ENCODE measurements at regions not wholly inside any gene's neighbourhood (a gene's known extent, or its start where the extent isn't known, plus 50 kb on each side); places are given as distances from the start of the nearest gene placed in this dataset.

- H3K9me3 ChIP-seq (ENCODE audit: control insufficient read depth, low read length, poor library complexity, severe bottlenecking), result no peaks in the 10 kb centered on the region
- Mint-ChIP-seq H3K4me1 (no peaks in the 10 kb centered on the region), H3K36me3 (ENCODE audit: low read depth) (no peaks in the 10 kb centered on the region), H3K27me3 (no peaks in the 10 kb centered on the region), H3K4me3 (no peak overlapping the region), H3K27ac (no peak overlapping the region)
- ATAC-seq (no peak), DNase-seq (no peak)
Measured at GRCh38 chr4:147365396-147365795, 115.5 kb upstream of the EDNRA start.

GRCh38 chr4:147366164-147366563 is 114.7 kb upstream of the EDNRA start:
- Mint-ChIP-seq H3K27me3 (no peaks in the 10 kb centered on the region), H3K4me3 (no peak overlapping the region), H3K36me3 (ENCODE audit: low read depth) (no peaks in the 10 kb centered on the region), H3K27ac (no peak overlapping the region), H3K4me1 (no peaks in the 10 kb centered on the region)
- no peaks in the 10 kb centered on the region for H3K9me3 ChIP-seq (ENCODE audit: control insufficient read depth, low read length, poor library complexity, severe bottlenecking)
- DNase-seq (no peak), ATAC-seq (no peak)

- DNase-seq (no peak), ATAC-seq (no peak)
- Mint-ChIP-seq H3K4me1 (no peaks in the 10 kb centered on the region), H3K27ac (no peak overlapping the region), H3K36me3 (ENCODE audit: low read depth) (no peaks in the 10 kb centered on the region), H3K4me3 (no peak overlapping the region), H3K27me3 (no peaks in the 10 kb centered on the region)
- no peaks in the 10 kb centered on the region for H3K9me3 ChIP-seq (ENCODE audit: control insufficient read depth, low read length, poor library complexity, severe bottlenecking)
Measured at GRCh38 chr4:147367891-147368290, 113.0 kb upstream of the EDNRA start.

GRCh38 chr4:147368948-147369347 is 111.9 kb upstream of the EDNRA start:
- H3K4me3 Mint-ChIP-seq, result no peak overlapping the region
- no peaks in the 10 kb centered on the region for H3K9me3 ChIP-seq (ENCODE audit: control insufficient read depth, low read length, poor library complexity, severe bottlenecking)
- no peak overlapping the region for H3K27ac Mint-ChIP-seq
- H3K27me3 Mint-ChIP-seq, result no peaks in the 10 kb centered on the region
- ATAC-seq (no peak), DNase-seq (no peak)
- H3K36me3 Mint-ChIP-seq (ENCODE audit: low read depth), result no peaks in the 10 kb centered on the region
- H3K4me1 Mint-ChIP-seq, result no peaks in the 10 kb centered on the region

- H3K9me3 ChIP-seq (ENCODE audit: control insufficient read depth, low read length, poor library complexity, severe bottlenecking), result no peaks in the 10 kb centered on the region
- DNase-seq (no peak), ATAC-seq (no peak)
- Mint-ChIP-seq H3K36me3 (ENCODE audit: low read depth) (no peaks in the 10 kb centered on the region), H3K27ac (no peak overlapping the region), H3K4me1 (no peaks in the 10 kb centered on the region), H3K27me3 (no peaks in the 10 kb centered on the region), H3K4me3 (no peak overlapping the region)
Measured at GRCh38 chr4:147370473-147370872, 110.4 kb upstream of the EDNRA start.

- H3K9me3 ChIP-seq (ENCODE audit: control insufficient read depth, low read length, poor library complexity, severe bottlenecking), result no peaks in the 10 kb centered on the region
- H3K4me3 Mint-ChIP-seq, result no peak overlapping the region
- H3K27me3 Mint-ChIP-seq, result no peaks in the 10 kb centered on the region
Measured at GRCh38 chr4:147370881-147371280, 110.0 kb upstream of the EDNRA start.

GRCh38 chr4:147371661-147372060 is 109.2 kb upstream of the EDNRA start:
- Mint-ChIP-seq H3K36me3 (ENCODE audit: low read depth) (no peaks in the 10 kb centered on the region), H3K27ac (no peak overlapping the region), H3K27me3 (no peaks in the 10 kb centered on the region), H3K4me1 (no peaks in the 10 kb centered on the region), H3K4me3 (no peak overlapping the region)
- H3K9me3 ChIP-seq (ENCODE audit: control insufficient read depth, low read length, poor library complexity, severe bottlenecking), result no peaks in the 10 kb centered on the region
- DNase-seq (no peak), ATAC-seq (no peak)

More at GRCh38 chr4:147370881-147371280, 110.0 kb upstream of the EDNRA start:
- ATAC-seq (no peak), DNase-seq (no peak)
- no peak overlapping the region for H3K27ac Mint-ChIP-seq
- no peaks in the 10 kb centered on the region for H3K36me3 Mint-ChIP-seq (ENCODE audit: low read depth)
- no peaks in the 10 kb centered on the region for H3K4me1 Mint-ChIP-seq

- no peaks in the 10 kb centered on the region for H3K9me3 ChIP-seq (ENCODE audit: control insufficient read depth, low read length, poor library complexity, severe bottlenecking)
- no peak overlapping the region for H3K27ac Mint-ChIP-seq
- H3K36me3 Mint-ChIP-seq (ENCODE audit: low read depth), result no peaks in the 10 kb centered on the region
- ATAC-seq (no peak), DNase-seq (no peak)
- no peak overlapping the region for H3K4me3 Mint-ChIP-seq
- H3K27me3 Mint-ChIP-seq, result no peaks in the 10 kb centered on the region
- H3K4me1 Mint-ChIP-seq, result no peaks in the 10 kb centered on the region
Measured at GRCh38 chr4:147378780-147379179, 102.1 kb upstream of the EDNRA start.

GRCh38 chr4:147381749-147382148 is 99.1 kb upstream of the EDNRA start:
- Mint-ChIP-seq H3K4me3 (no peak overlapping the region), H3K4me1 (no peaks in the 10 kb centered on the region)
- DNase-seq, result no peak

GRCh38 chr4:147388018-147388417 is 92.9 kb upstream of the EDNRA start:
- no peaks in the 10 kb centered on the region for H3K36me3 Mint-ChIP-seq (ENCODE audit: low read depth)
- no peak overlapping the region for H3K27ac Mint-ChIP-seq
- H3K4me1 Mint-ChIP-seq, result no peaks in the 10 kb centered on the region
- H3K4me3 Mint-ChIP-seq, result no peak overlapping the region
- no peak for DNase-seq
- no peak for ATAC-seq
- H3K27me3 Mint-ChIP-seq, result no peaks in the 10 kb centered on the region
- no peaks in the 10 kb centered on the region for H3K9me3 ChIP-seq (ENCODE audit: control insufficient read depth, low read length, poor library complexity, severe bottlenecking)

More at GRCh38 chr4:147381749-147382148, 99.1 kb upstream of the EDNRA start:
- no peak for ATAC-seq
- H3K9me3 ChIP-seq (ENCODE audit: control insufficient read depth, low read length, poor library complexity, severe bottlenecking), result no peaks in the 10 kb centered on the region
- Mint-ChIP-seq H3K27me3 (no peaks in the 10 kb centered on the region), H3K36me3 (ENCODE audit: low read depth) (no peaks in the 10 kb centered on the region), H3K27ac (no peak overlapping the region)

GRCh38 chr4:147396105-147396504 is 84.8 kb upstream of the EDNRA start:
- Mint-ChIP-seq H3K36me3 (ENCODE audit: low read depth) (no peaks in the 10 kb centered on the region), H3K27me3 (no peaks in the 10 kb centered on the region), H3K4me1 (no peaks in the 10 kb centered on the region), H3K27ac (no peak overlapping the region), H3K4me3 (no peak overlapping the region)
- DNase-seq, result no peak
- ATAC-seq, result no peak
- no peaks in the 10 kb centered on the region for H3K9me3 ChIP-seq (ENCODE audit: control insufficient read depth, low read length, poor library complexity, severe bottlenecking)

- no peaks in the 10 kb centered on the region for H3K36me3 Mint-ChIP-seq (ENCODE audit: low read depth)
- no peaks in the 10 kb centered on the region for H3K9me3 ChIP-seq (ENCODE audit: control insufficient read depth, low read length, poor library complexity, severe bottlenecking)
- no peak overlapping the region for H3K4me3 Mint-ChIP-seq
- no peaks in the 10 kb centered on the region for H3K4me1 Mint-ChIP-seq
- no peak overlapping the region for H3K27ac Mint-ChIP-seq
- H3K27me3 Mint-ChIP-seq, result no peaks in the 10 kb centered on the region
- ATAC-seq, result no peak
- no peak for DNase-seq
Measured at GRCh38 chr4:147398556-147398955, 82.3 kb upstream of the EDNRA start.

GRCh38 chr4:147400721-147401120 is 80.2 kb upstream of the EDNRA start:
- Mint-ChIP-seq H3K27ac (no peak overlapping the region), H3K4me1 (no peaks in the 10 kb centered on the region), H3K27me3 (no peaks in the 10 kb centered on the region), H3K36me3 (ENCODE audit: low read depth) (no peaks in the 10 kb centered on the region), H3K4me3 (no peak overlapping the region)
- DNase-seq (no peak), ATAC-seq (no peak)
- H3K9me3 ChIP-seq (ENCODE audit: control insufficient read depth, low read length, poor library complexity, severe bottlenecking), result no peaks in the 10 kb centered on the region

GRCh38 chr4:147401221-147401620 is 79.7 kb upstream of the EDNRA start:
- Mint-ChIP-seq H3K36me3 (ENCODE audit: low read depth) (no peaks in the 10 kb centered on the region), H3K27me3 (no peaks in the 10 kb centered on the region), H3K4me1 (no peaks in the 10 kb centered on the region), H3K4me3 (no peak overlapping the region), H3K27ac (no peak overlapping the region)
- H3K9me3 ChIP-seq (ENCODE audit: control insufficient read depth, low read length, poor library complexity, severe bottlenecking), result no peaks in the 10 kb centered on the region
- DNase-seq (no peak), ATAC-seq (no peak)
